ENCODE measurements at regions not wholly inside any gene's neighbourhood (a gene's known extent, or its start where the extent isn't known, plus 50 kb on each side); places are given as distances from the start of the nearest gene placed in this dataset.
A peak's percentile ranks its signal among the peaks of the same experiment; 100 is the strongest.

GRCh38 chr2:150917961-150918713 lies 343.5 kb downstream of the RBM43 start:
- CTCF ChIA-PET, result no interaction called here
- no peaks in the 10 kb centered on the region for H3K4me1 ChIP-seq (ENCODE audit: insufficient read depth, low read length)
- H3K36me3 ChIP-seq (ENCODE audit: insufficient read depth, low read length), result no peaks in the 10 kb centered on the region
- no peak overlapping the region for H3K27ac ChIP-seq (ENCODE audit: low read depth in 1 of 2, low read length in 2 of 2)
- Mint-ChIP-seq H3K4me1 (ENCODE audit: low read depth) (no peaks in the 10 kb centered on the region), H3K4me3 (no peak overlapping the region), H3K36me3 (ENCODE audit: low read depth) (no peaks in the 10 kb centered on the region), H3K9me3 (no peaks in the 10 kb centered on the region), H3K27me3 (no peaks in the 10 kb centered on the region), H3K27ac (no peak overlapping the region)
- TF ChIP-seq CTCF (IDR thresholded peaks at IDR 0.05), result no peak
- POLR2A ChIA-PET, result no interaction called here
- no peaks in the 10 kb centered on the region for H3K9me3 ChIP-seq (ENCODE audit: control insufficient read depth in 1 of 2, insufficient read depth in 1 of 2, low read length in 2 of 2)
- H3K27me3 ChIP-seq (ENCODE audit: control insufficient read depth in 1 of 2, insufficient read depth in 2 of 2, low read length in 2 of 2), result no peaks in the 10 kb centered on the region
- DNase-seq (no peak), ATAC-seq (ENCODE audit: poor library complexity) (no peak)
- intact Hi-C loops (cut with DNase I, micrococcal nuclease), result no loop called here
- H3K4me3 ChIP-seq (ENCODE audit: low read length), result no peak overlapping the region

- Mint-ChIP-seq H3K9me3 (no peaks in the 10 kb centered on the region), H3K36me3 (ENCODE audit: low read depth) (no peaks in the 10 kb centered on the region), H3K27me3 (no peaks in the 10 kb centered on the region), H3K27ac (no peak overlapping the region), H3K4me1 (ENCODE audit: low read depth) (no peaks in the 10 kb centered on the region), H3K4me3 (no peak overlapping the region)
- ChIA-PET CTCF (no interaction called here), POLR2A (no interaction called here)
- TF ChIP-seq CTCF (IDR thresholded peaks at IDR 0.05), result no peak
- DNase-seq (no peak), ATAC-seq (ENCODE audit: poor library complexity) (no peak)
- Histone ChIP-seq H3K4me3 (ENCODE audit: low read length) (no peak overlapping the region), H3K9me3 (ENCODE audit: control insufficient read depth in 1 of 2, insufficient read depth in 1 of 2, low read length in 2 of 2) (no peaks in the 10 kb centered on the region), H3K4me1 (ENCODE audit: insufficient read depth, low read length) (no peaks in the 10 kb centered on the region), H3K27me3 (ENCODE audit: control insufficient read depth in 1 of 2, insufficient read depth in 2 of 2, low read length in 2 of 2) (no peaks in the 10 kb centered on the region), H3K27ac (ENCODE audit: low read depth in 1 of 2, low read length in 2 of 2) (no peak overlapping the region), H3K36me3 (ENCODE audit: insufficient read depth, low read length) (no peaks in the 10 kb centered on the region)
- intact Hi-C loops (cut with DNase I, micrococcal nuclease), result no loop called here
Measured at GRCh38 chr2:150916467-150917396, 344.9 kb downstream of the RBM43 start.

- H3K9me3 ChIP-seq (ENCODE audit: control insufficient read depth in 1 of 2, insufficient read depth in 1 of 2, low read length in 2 of 2), result no peaks in the 10 kb centered on the region
- H3K36me3 ChIP-seq (ENCODE audit: insufficient read depth, low read length), result no peaks in the 10 kb centered on the region
- intact Hi-C loops (cut with DNase I, micrococcal nuclease), result no loop called here
- no peaks in the 10 kb centered on the region for H3K4me1 Mint-ChIP-seq (ENCODE audit: low read depth)
- H3K27me3 Mint-ChIP-seq, result no peaks in the 10 kb centered on the region
- no peaks in the 10 kb centered on the region for H3K36me3 Mint-ChIP-seq (ENCODE audit: low read depth)
- no peaks in the 10 kb centered on the region for H3K27me3 ChIP-seq (ENCODE audit: control insufficient read depth in 1 of 2, insufficient read depth in 2 of 2, low read length in 2 of 2)
- H3K27ac ChIP-seq (ENCODE audit: low read depth in 1 of 2, low read length in 2 of 2), result no peak overlapping the region
- CTCF ChIA-PET, result no interaction called here
- DNase-seq (peak in 2 of 14 experiments; percentile 12 to 26), ATAC-seq (ENCODE audit: poor library complexity) (no peak)
- H3K9me3 Mint-ChIP-seq, result no peaks in the 10 kb centered on the region
- POLR2A ChIA-PET, result no interaction called here
- H3K4me3 Mint-ChIP-seq, result no peak overlapping the region
- H3K4me1 ChIP-seq (ENCODE audit: insufficient read depth, low read length), result no peaks in the 10 kb centered on the region
- TF ChIP-seq CTCF (IDR thresholded peaks at IDR 0.05), result no peak
- no peak overlapping the region for H3K4me3 ChIP-seq (ENCODE audit: low read length)
- no peak overlapping the region for H3K27ac Mint-ChIP-seq
Measured at GRCh38 chr2:150911766-150912280, 349.8 kb downstream of the RBM43 start.

All from CD4-positive, alpha-beta T cell (primary cell).